ENCODE measurements at regions not wholly inside any gene's neighbourhood (a gene's known extent, or its start where the extent isn't known, plus 50 kb on each side); places are given as distances from the start of the nearest gene placed in this dataset.

GRCh38 chr2:187934236-187934635 is 357.4 kb upstream of the GULP1 start:
- H3K27me3 ChIP-seq (ENCODE audit: control insufficient read depth, insufficient read depth, low read length) = no peaks in the 10 kb centered on the region
- H3K9me3 ChIP-seq (ENCODE audit: control insufficient read depth, insufficient read depth, low read length) = no peaks in the 10 kb centered on the region
- H3K9ac ChIP-seq (ENCODE audit: low read depth, low read length) = no peak overlapping the region
- H3K4me1 ChIP-seq (ENCODE audit: control insufficient read depth, insufficient read depth, low read length) = no peaks in the 10 kb centered on the region
- no peaks in the 10 kb centered on the region for H3K36me3 ChIP-seq (ENCODE audit: control insufficient read depth, insufficient read depth, low read length)
- H3K27ac ChIP-seq (ENCODE audit: low read depth, low read length) = no peak overlapping the region
- no peak overlapping the region for H3K4me3 ChIP-seq (ENCODE audit: low read depth, low read length)

GRCh38 chr2:187934692-187935091 is 357.0 kb upstream of the GULP1 start:
- Histone ChIP-seq H3K27ac (ENCODE audit: low read depth, low read length) (no peak overlapping the region), H3K9ac (ENCODE audit: low read depth, low read length) (no peak overlapping the region), H3K36me3 (ENCODE audit: control insufficient read depth, insufficient read depth, low read length) (no peaks in the 10 kb centered on the region), H3K4me1 (ENCODE audit: control insufficient read depth, insufficient read depth, low read length) (no peaks in the 10 kb centered on the region), H3K27me3 (ENCODE audit: control insufficient read depth, insufficient read depth, low read length) (no peaks in the 10 kb centered on the region), H3K4me3 (ENCODE audit: low read depth, low read length) (no peak overlapping the region), H3K9me3 (ENCODE audit: control insufficient read depth, insufficient read depth, low read length) (no peaks in the 10 kb centered on the region)

GRCh38 chr2:187935126-187935525 is 356.5 kb upstream of the GULP1 start:
- Histone ChIP-seq H3K27me3 (ENCODE audit: control insufficient read depth, insufficient read depth, low read length) (no peaks in the 10 kb centered on the region), H3K4me3 (ENCODE audit: low read depth, low read length) (no peak overlapping the region), H3K9ac (ENCODE audit: low read depth, low read length) (no peak overlapping the region), H3K27ac (ENCODE audit: low read depth, low read length) (no peak overlapping the region), H3K4me1 (ENCODE audit: control insufficient read depth, insufficient read depth, low read length) (no peaks in the 10 kb centered on the region), H3K36me3 (ENCODE audit: control insufficient read depth, insufficient read depth, low read length) (no peaks in the 10 kb centered on the region), H3K9me3 (ENCODE audit: control insufficient read depth, insufficient read depth, low read length) (no peaks in the 10 kb centered on the region)

- no peak overlapping the region for H3K27ac ChIP-seq (ENCODE audit: low read depth, low read length)
- no peak overlapping the region for H3K4me3 ChIP-seq (ENCODE audit: low read depth, low read length)
- H3K27me3 ChIP-seq (ENCODE audit: control insufficient read depth, insufficient read depth, low read length) = no peaks in the 10 kb centered on the region
- no peak overlapping the region for H3K9ac ChIP-seq (ENCODE audit: low read depth, low read length)
- H3K36me3 ChIP-seq (ENCODE audit: control insufficient read depth, insufficient read depth, low read length) = no peaks in the 10 kb centered on the region
- no peaks in the 10 kb centered on the region for H3K4me1 ChIP-seq (ENCODE audit: control insufficient read depth, insufficient read depth, low read length)
- H3K9me3 ChIP-seq (ENCODE audit: control insufficient read depth, insufficient read depth, low read length) = no peaks in the 10 kb centered on the region
Observed at GRCh38 chr2:187936228-187936627, 355.4 kb upstream of the GULP1 start.

GRCh38 chr2:187939180-187939579 is 352.5 kb upstream of the GULP1 start:
- Histone ChIP-seq H3K27me3 (ENCODE audit: control insufficient read depth, insufficient read depth, low read length) (no peaks in the 10 kb centered on the region), H3K27ac (ENCODE audit: low read depth, low read length) (no peak overlapping the region), H3K4me1 (ENCODE audit: control insufficient read depth, insufficient read depth, low read length) (no peaks in the 10 kb centered on the region), H3K9me3 (ENCODE audit: control insufficient read depth, insufficient read depth, low read length) (no peaks in the 10 kb centered on the region), H3K4me3 (ENCODE audit: low read depth, low read length) (no peak overlapping the region), H3K36me3 (ENCODE audit: control insufficient read depth, insufficient read depth, low read length) (no peaks in the 10 kb centered on the region), H3K9ac (ENCODE audit: low read depth, low read length) (no peak overlapping the region)

- H3K27me3 ChIP-seq (ENCODE audit: control insufficient read depth, insufficient read depth, low read length) = no peaks in the 10 kb centered on the region
- H3K9me3 ChIP-seq (ENCODE audit: control insufficient read depth, insufficient read depth, low read length) = no peaks in the 10 kb centered on the region
- H3K36me3 ChIP-seq (ENCODE audit: control insufficient read depth, insufficient read depth, low read length) = no peaks in the 10 kb centered on the region
- H3K27ac ChIP-seq (ENCODE audit: low read depth, low read length) = no peak overlapping the region
- H3K4me3 ChIP-seq (ENCODE audit: low read depth, low read length) = no peak overlapping the region
- H3K4me1 ChIP-seq (ENCODE audit: control insufficient read depth, insufficient read depth, low read length) = no peaks in the 10 kb centered on the region
- no peak overlapping the region for H3K9ac ChIP-seq (ENCODE audit: low read depth, low read length)
Observed at GRCh38 chr2:187942876-187943275, 348.8 kb upstream of the GULP1 start.

- Histone ChIP-seq H3K4me1 (ENCODE audit: control insufficient read depth, insufficient read depth, low read length) (no peaks in the 10 kb centered on the region), H3K27me3 (ENCODE audit: control insufficient read depth, insufficient read depth, low read length) (no peaks in the 10 kb centered on the region), H3K4me3 (ENCODE audit: low read depth, low read length) (no peak overlapping the region), H3K36me3 (ENCODE audit: control insufficient read depth, insufficient read depth, low read length) (no peaks in the 10 kb centered on the region), H3K9me3 (ENCODE audit: control insufficient read depth, insufficient read depth, low read length) (no peaks in the 10 kb centered on the region), H3K27ac (ENCODE audit: low read depth, low read length) (no peak overlapping the region), H3K9ac (ENCODE audit: low read depth, low read length) (no peak overlapping the region)
Observed at GRCh38 chr2:187943772-187944369, 347.8 kb upstream of the GULP1 start.

GRCh38 chr2:187949859-187950258 is 341.8 kb upstream of the GULP1 start:
- no peak overlapping the region for H3K27ac ChIP-seq (ENCODE audit: low read depth, low read length)
- no peaks in the 10 kb centered on the region for H3K4me1 ChIP-seq (ENCODE audit: control insufficient read depth, insufficient read depth, low read length)
- H3K36me3 ChIP-seq (ENCODE audit: control insufficient read depth, insufficient read depth, low read length) = no peaks in the 10 kb centered on the region
- no peaks in the 10 kb centered on the region for H3K9me3 ChIP-seq (ENCODE audit: control insufficient read depth, insufficient read depth, low read length)
- H3K9ac ChIP-seq (ENCODE audit: low read depth, low read length) = no peak overlapping the region
- no peaks in the 10 kb centered on the region for H3K27me3 ChIP-seq (ENCODE audit: control insufficient read depth, insufficient read depth, low read length)
- H3K4me3 ChIP-seq (ENCODE audit: low read depth, low read length) = no peak overlapping the region

- Histone ChIP-seq H3K9ac (ENCODE audit: low read depth, low read length) (no peak overlapping the region), H3K4me1 (ENCODE audit: control insufficient read depth, insufficient read depth, low read length) (no peaks in the 10 kb centered on the region), H3K27me3 (ENCODE audit: control insufficient read depth, insufficient read depth, low read length) (no peaks in the 10 kb centered on the region), H3K27ac (ENCODE audit: low read depth, low read length) (no peak overlapping the region), H3K4me3 (ENCODE audit: low read depth, low read length) (no peak overlapping the region), H3K36me3 (ENCODE audit: control insufficient read depth, insufficient read depth, low read length) (no peaks in the 10 kb centered on the region), H3K9me3 (ENCODE audit: control insufficient read depth, insufficient read depth, low read length) (no peaks in the 10 kb centered on the region)
Observed at GRCh38 chr2:187951470-187952218, 340.0 kb upstream of the GULP1 start.

- Histone ChIP-seq H3K36me3 (ENCODE audit: control insufficient read depth, insufficient read depth, low read length) (no peaks in the 10 kb centered on the region), H3K9me3 (ENCODE audit: control insufficient read depth, insufficient read depth, low read length) (no peaks in the 10 kb centered on the region), H3K27me3 (ENCODE audit: control insufficient read depth, insufficient read depth, low read length) (no peaks in the 10 kb centered on the region), H3K4me1 (ENCODE audit: control insufficient read depth, insufficient read depth, low read length) (0 out of 2 replicates have a peak, but pooled peaks cover 3% of the 10 kb centered on the region), H3K4me3 (ENCODE audit: low read depth, low read length) (no peak overlapping the region), H3K27ac (ENCODE audit: low read depth, low read length) (no peak overlapping the region), H3K9ac (ENCODE audit: low read depth, low read length) (no peak overlapping the region)
Observed at GRCh38 chr2:187956906-187957534, 334.7 kb upstream of the GULP1 start.

- no peak overlapping the region for H3K27ac ChIP-seq (ENCODE audit: low read depth, low read length)
- no peaks in the 10 kb centered on the region for H3K27me3 ChIP-seq (ENCODE audit: control insufficient read depth, insufficient read depth, low read length)
- H3K36me3 ChIP-seq (ENCODE audit: control insufficient read depth, insufficient read depth, low read length) = no peaks in the 10 kb centered on the region
- no peak overlapping the region for H3K9ac ChIP-seq (ENCODE audit: low read depth, low read length)
- H3K4me3 ChIP-seq (ENCODE audit: low read depth, low read length) = no peak overlapping the region
- H3K9me3 ChIP-seq (ENCODE audit: control insufficient read depth, insufficient read depth, low read length) = no peaks in the 10 kb centered on the region
- H3K4me1 ChIP-seq (ENCODE audit: control insufficient read depth, insufficient read depth, low read length) = peaks cover 7% of the 10 kb centered on the region; the same call in 1 of the 2 replicates
Observed at GRCh38 chr2:187959821-187960220, 331.9 kb upstream of the GULP1 start.
